ENCODE measurements at regions not wholly inside any gene's neighbourhood (a gene's known extent, or its start where the extent isn't known, plus 50 kb on each side); places are given as distances from the start of the nearest gene placed in this dataset.

- H3F3A ChIP-seq (ENCODE audit: low read depth): no peaks in the 10 kb centered on the region
- H4K20me1 ChIP-seq (ENCODE audit: insufficient read depth, low read length, poor library complexity, severe bottlenecking): no peaks in the 10 kb centered on the region
- TF ChIP-seq EZH2phosphoT487 (IDR thresholded peaks at IDR 0.05; ENCODE audit: borderline replicate concordance): no peak
- no peak overlapping the region for H3K4me3 ChIP-seq (ENCODE audit: low read length, poor library complexity, severe bottlenecking)
- H3K9ac ChIP-seq (ENCODE audit: low read depth, low read length, poor library complexity, severe bottlenecking): no peak overlapping the region
- no peaks in the 10 kb centered on the region for H3K36me3 ChIP-seq (ENCODE audit: insufficient read depth, low read length)
- H3K9me3 ChIP-seq (ENCODE audit: insufficient read depth, low read depth, low read length): peaks cover 9% of the 10 kb centered on the region; the same call in 1 of the 2 replicates
- no peaks in the 10 kb centered on the region for H3K79me2 ChIP-seq (ENCODE audit: insufficient read depth, low read length)
- H3K9me2 ChIP-seq (replicated peaks; ENCODE audit: low read depth, low read length): no peaks in the 10 kb centered on the region
- no peaks in the 10 kb centered on the region for H3K4me1 ChIP-seq (ENCODE audit: insufficient read depth, low read length, poor library complexity, severe bottlenecking)
- H3K4me2 ChIP-seq (ENCODE audit: low read depth, low read length, poor library complexity, severe bottlenecking): no peak overlapping the region
- H2AFZ ChIP-seq (ENCODE audit: low read length): no peak overlapping the region
- H3K27me3 ChIP-seq (ENCODE audit: insufficient read depth, low read length, poor library complexity, severe bottlenecking): no peaks in the 10 kb centered on the region
Measured at GRCh38 chr22:48709453-48709852, 1118.2 kb downstream of the BRD1 start.

GRCh38 chr22:48708558-48709245, 1119.0 kb downstream of the BRD1 start:
- no peaks in the 10 kb centered on the region for H3K79me2 ChIP-seq (ENCODE audit: insufficient read depth, low read length)
- H3K36me3 ChIP-seq (ENCODE audit: insufficient read depth, low read length): no peaks in the 10 kb centered on the region
- H3K4me1 ChIP-seq (ENCODE audit: insufficient read depth, low read length, poor library complexity, severe bottlenecking): no peaks in the 10 kb centered on the region
- peaks cover 9% of the 10 kb centered on the region; the same call in 1 of the 2 replicates for H3K9me3 ChIP-seq (ENCODE audit: insufficient read depth, low read depth, low read length)
- no peak overlapping the region for H3K4me3 ChIP-seq (ENCODE audit: low read length, poor library complexity, severe bottlenecking)
- no peak overlapping the region for H3K4me2 ChIP-seq (ENCODE audit: low read depth, low read length, poor library complexity, severe bottlenecking)
- no peaks in the 10 kb centered on the region for H4K20me1 ChIP-seq (ENCODE audit: insufficient read depth, low read length, poor library complexity, severe bottlenecking)
- no peak overlapping the region for H2AFZ ChIP-seq (ENCODE audit: low read length)
- no peaks in the 10 kb centered on the region for H3K27me3 ChIP-seq (ENCODE audit: insufficient read depth, low read length, poor library complexity, severe bottlenecking)
- no peaks in the 10 kb centered on the region for H3K9me2 ChIP-seq (replicated peaks; ENCODE audit: low read depth, low read length)
- TF ChIP-seq EZH2phosphoT487 (IDR thresholded peaks at IDR 0.05; ENCODE audit: borderline replicate concordance): no peak
- TF ChIP-seq CTCF (conservative IDR thresholded peaks at IDR 0.05; ENCODE audit: low read length): no peak
- H3K9ac ChIP-seq (ENCODE audit: low read depth, low read length, poor library complexity, severe bottlenecking): no peak overlapping the region
- H3F3A ChIP-seq (ENCODE audit: low read depth): no peaks in the 10 kb centered on the region

- H3K27me3 ChIP-seq (ENCODE audit: insufficient read depth, low read length, poor library complexity, severe bottlenecking): no peaks in the 10 kb centered on the region
- no peaks in the 10 kb centered on the region for H3F3A ChIP-seq (ENCODE audit: low read depth)
- TF ChIP-seq EZH2phosphoT487 (IDR thresholded peaks at IDR 0.05; ENCODE audit: borderline replicate concordance): no peak
- no peak for TF ChIP-seq CTCF (conservative IDR thresholded peaks at IDR 0.05; ENCODE audit: low read length)
- H2AFZ ChIP-seq (ENCODE audit: low read length): no peak overlapping the region
- H3K9me2 ChIP-seq (replicated peaks; ENCODE audit: low read depth, low read length): no peaks in the 10 kb centered on the region
- no peaks in the 10 kb centered on the region for H3K4me1 ChIP-seq (ENCODE audit: insufficient read depth, low read length, poor library complexity, severe bottlenecking)
- no peaks in the 10 kb centered on the region for H3K36me3 ChIP-seq (ENCODE audit: insufficient read depth, low read length)
- H3K4me2 ChIP-seq (ENCODE audit: low read depth, low read length, poor library complexity, severe bottlenecking): no peak overlapping the region
- no peak overlapping the region for H3K9ac ChIP-seq (ENCODE audit: low read depth, low read length, poor library complexity, severe bottlenecking)
- no peaks in the 10 kb centered on the region for H4K20me1 ChIP-seq (ENCODE audit: insufficient read depth, low read length, poor library complexity, severe bottlenecking)
- H3K79me2 ChIP-seq (ENCODE audit: insufficient read depth, low read length): no peaks in the 10 kb centered on the region
- peaks cover 6% of the 10 kb centered on the region; the same call in 1 of the 2 replicates for H3K9me3 ChIP-seq (ENCODE audit: insufficient read depth, low read depth, low read length)
- H3K4me3 ChIP-seq (ENCODE audit: low read length, poor library complexity, severe bottlenecking): no peak overlapping the region
Measured at GRCh38 chr22:48707763-48708557, 1119.7 kb downstream of the BRD1 start.
